DND-41 (cell line): ENCODE measurements at regions not wholly inside any gene's neighbourhood (a gene's known extent, or its start where the extent isn't known, plus 50 kb on each side); places are given as distances from the start of the nearest gene placed in this dataset.
"Not testable (repeated sequence)": the region's sequence is repeated elsewhere in the genome, so short reads cannot be mapped to it uniquely, and the experiment has no call there.

Experiments
- CTCF ChIP-seq: IDR thresholded peaks from 2 replicates; pipeline ENCODE4 v1.5.1; 2012; ENCODE audit warnings: borderline replicate concordance, low read length, moderate library complexity, mild to moderate bottlenecking; ENCODE audit not compliant: poor library complexity, severe bottlenecking; ENCODE audit errors: extremely low read depth
- EZH2 ChIP-seq: IDR thresholded peaks from 3 replicates; pipeline ENCODE4 v1.6.1; 2012; ENCODE audit warnings: borderline replicate concordance, low read depth, mild to moderate bottlenecking, moderate library complexity, low read length, inconsistent platforms; ENCODE audit not compliant: severe bottlenecking

- not testable (repeated sequence) for TF ChIP-seq CTCF, EZH2
These were observed 148.1 kb upstream of the IRS2 start for GRCh38 chr13:109934520-109934919.
